Thoracic aorta (tissue), 2 donors: ENCODE measurements at regions not wholly inside any gene's neighbourhood (a gene's known extent, or its start where the extent isn't known, plus 50 kb on each side); places are given as distances from the start of the nearest gene placed in this dataset.

Source experiments
- ATAC-seq: fragments of 150-250 bp; one replicate; pipeline ENCODE4 v1.8.0; 2017; ENCODE audit warnings: low read depth; ENCODE audit not compliant: insufficient number of reproducible peaks, low FRiP score
- DNase-seq: peaks from one replicate; pipeline ENCODE4 v3.0.0-alpha.2; 2020; ENCODE audit warnings: low spot score
- H3K27ac ChIP-seq, 2 donors: fragments of 200-600 bp; sonication (generic); 1 replicate in 1 of 2; 2 replicates in 1 of 2; pipeline ENCODE4 v1.5.1; 2016; ENCODE audit warnings: mild to moderate bottlenecking in 2 of 2, moderate library complexity in 2 of 2
- H3K27me3 ChIP-seq: fragments of 200-600 bp; sonication (generic); replicated peaks from 2 replicates; pipeline ENCODE4 v1.6.0; 2016; ENCODE audit warnings: mild to moderate bottlenecking; ENCODE audit not compliant: insufficient read depth
- H3K36me3 ChIP-seq: fragments of 200-600 bp; sonication (generic); one replicate; pipeline ENCODE4 v1.5.1; 2016
- H3K4me1 ChIP-seq, 2 donors: fragments of 200-600 bp; sonication (generic); 1 replicate in 1 of 2; 2 replicates in 1 of 2; pipeline versions ENCODE4 v1.5.1 to v1.6.0; 2016; ENCODE audit warnings: low read depth in 2 of 2, mild to moderate bottlenecking in 1 of 2; ENCODE audit not compliant: control insufficient read depth in 1 of 2
- H3K4me3 ChIP-seq: fragments of 200-600 bp; sonication (generic); 2 replicates; pipeline ENCODE4 v1.5.1; 2016; ENCODE audit warnings: mild to moderate bottlenecking
- H3K9me3 ChIP-seq: fragments of 200-600 bp; sonication (generic); 2 replicates; pipeline ENCODE4 v1.5.1; 2016
- TF ChIP-seq, protein P1 (sequence below): fragments of 200-600 bp; sonication (generic); IDR thresholded peaks from one replicate; pipeline ENCODE4 v1.5.1; 2019; ENCODE audit warnings: antibody characterized with exemption

DNA sequence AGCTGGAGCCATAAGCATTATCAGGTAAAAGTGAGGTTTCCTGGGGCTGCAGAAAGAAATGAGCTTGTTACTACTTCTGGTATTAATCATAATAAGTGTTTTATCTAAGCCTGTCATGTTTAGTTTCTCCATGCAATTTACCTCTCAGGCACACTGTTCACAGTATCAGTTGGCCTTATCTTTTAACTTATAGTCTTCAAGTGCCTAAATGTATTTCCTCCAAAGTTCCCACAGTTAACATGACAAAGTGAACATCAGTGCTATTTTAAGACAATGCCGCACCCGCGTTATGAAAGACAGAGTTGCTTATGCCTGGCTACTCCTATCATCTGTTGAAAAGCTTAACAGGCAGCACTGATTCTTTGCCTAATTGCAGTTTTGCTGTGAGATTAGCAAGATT, 408.7 kb upstream of the FAM241A start:
- ATAC-seq (no peak), DNase-seq (no peak)
- no peak overlapping the region for H3K4me3 ChIP-seq
- no peaks in the 10 kb centered on the region for H3K9me3 ChIP-seq
- no peaks in the 10 kb centered on the region for H3K27me3 ChIP-seq
- H3K36me3 ChIP-seq, result no peaks in the 10 kb centered on the region
- H3K4me1 ChIP-seq, result no peaks in the 10 kb centered on the region
- no peak overlapping the region for H3K27ac ChIP-seq
- TF ChIP-seq, protein P1, sequence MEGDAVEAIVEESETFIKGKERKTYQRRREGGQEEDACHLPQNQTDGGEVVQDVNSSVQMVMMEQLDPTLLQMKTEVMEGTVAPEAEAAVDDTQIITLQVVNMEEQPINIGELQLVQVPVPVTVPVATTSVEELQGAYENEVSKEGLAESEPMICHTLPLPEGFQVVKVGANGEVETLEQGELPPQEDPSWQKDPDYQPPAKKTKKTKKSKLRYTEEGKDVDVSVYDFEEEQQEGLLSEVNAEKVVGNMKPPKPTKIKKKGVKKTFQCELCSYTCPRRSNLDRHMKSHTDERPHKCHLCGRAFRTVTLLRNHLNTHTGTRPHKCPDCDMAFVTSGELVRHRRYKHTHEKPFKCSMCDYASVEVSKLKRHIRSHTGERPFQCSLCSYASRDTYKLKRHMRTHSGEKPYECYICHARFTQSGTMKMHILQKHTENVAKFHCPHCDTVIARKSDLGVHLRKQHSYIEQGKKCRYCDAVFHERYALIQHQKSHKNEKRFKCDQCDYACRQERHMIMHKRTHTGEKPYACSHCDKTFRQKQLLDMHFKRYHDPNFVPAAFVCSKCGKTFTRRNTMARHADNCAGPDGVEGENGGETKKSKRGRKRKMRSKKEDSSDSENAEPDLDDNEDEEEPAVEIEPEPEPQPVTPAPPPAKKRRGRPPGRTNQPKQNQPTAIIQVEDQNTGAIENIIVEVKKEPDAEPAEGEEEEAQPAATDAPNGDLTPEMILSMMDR, result no peak

- Histone ChIP-seq H3K9me3 (no peaks in the 10 kb centered on the region), H3K27ac (no peak overlapping the region), H3K36me3 (no peaks in the 10 kb centered on the region), H3K4me1 (no peaks in the 10 kb centered on the region), H3K27me3 (no peaks in the 10 kb centered on the region), H3K4me3 (no peak overlapping the region)
- TF ChIP-seq, protein P1, result no peak
- DNase-seq, result no peak
- no peak for ATAC-seq
These were observed 400.4 kb upstream of the FAM241A start for GRCh38 chr4:111744847-111745246.

- H3K27me3 ChIP-seq, result no peaks in the 10 kb centered on the region
- TF ChIP-seq, protein P1, result no peak
- ATAC-seq (no peak), DNase-seq (no peak)
- H3K36me3 ChIP-seq, result no peaks in the 10 kb centered on the region
- H3K4me3 ChIP-seq, result no peak overlapping the region
- H3K27ac ChIP-seq, result no peak overlapping the region
- H3K4me1 ChIP-seq, result no peaks in the 10 kb centered on the region
- no peaks in the 10 kb centered on the region for H3K9me3 ChIP-seq
These were observed 397.1 kb upstream of the FAM241A start for GRCh38 chr4:111748157-111748556.

- no peaks in the 10 kb centered on the region for H3K27me3 ChIP-seq
- TF ChIP-seq, protein P1, result no peak
- ATAC-seq (no peak), DNase-seq (no peak)
- H3K4me3 ChIP-seq, result no peak overlapping the region
- no peaks in the 10 kb centered on the region for H3K9me3 ChIP-seq
- H3K4me1 ChIP-seq, result no peaks in the 10 kb centered on the region
- H3K27ac ChIP-seq, result no peak overlapping the region
- H3K36me3 ChIP-seq, result no peaks in the 10 kb centered on the region
These were observed 391.3 kb upstream of the FAM241A start for GRCh38 chr4:111754003-111754402.

GRCh38 chr4:111755571-111755970, 389.7 kb upstream of the FAM241A start:
- TF ChIP-seq, protein P1, result no peak
- no peaks in the 10 kb centered on the region for H3K4me1 ChIP-seq
- no peak for DNase-seq
- H3K9me3 ChIP-seq, result no peaks in the 10 kb centered on the region
- no peaks in the 10 kb centered on the region for H3K27me3 ChIP-seq
- no peak for ATAC-seq
- no peak overlapping the region for H3K4me3 ChIP-seq
- H3K27ac ChIP-seq, result no peak overlapping the region
- H3K36me3 ChIP-seq, result no peaks in the 10 kb centered on the region
